HUES64 (cell line): ENCODE measurements at regions not wholly inside any gene's neighbourhood (a gene's known extent, or its start where the extent isn't known, plus 50 kb on each side); places are given as distances from the start of the nearest gene placed in this dataset.
"Not testable (repeated sequence)": the region's sequence is repeated elsewhere in the genome, so short reads cannot be mapped to it uniquely, and the experiment has no call there.

Source experiments
- H3K27ac ChIP-seq: 2 replicates; pipeline ENCODE4 v1.7.0; 2013; ENCODE audit warnings: low read depth, low read length, inconsistent platforms
- H3K27me3 ChIP-seq: 2 replicates; pipeline ENCODE4 v1.6.1; 2013; ENCODE audit warnings: mild to moderate bottlenecking, low read length; ENCODE audit not compliant: insufficient read depth
- H3K36me3 ChIP-seq: 2 replicates; pipeline ENCODE4 v1.6.1; 2013; ENCODE audit warnings: mild to moderate bottlenecking, low read length; ENCODE audit not compliant: insufficient read depth
- H3K4me1 ChIP-seq: 2 replicates; pipeline ENCODE4 v1.6.1; 2013; ENCODE audit warnings: mild to moderate bottlenecking, low read length, moderate library complexity; ENCODE audit not compliant: insufficient read depth
- H3K4me3 ChIP-seq: 2 replicates; pipeline ENCODE4 v1.5.1; 2013; ENCODE audit warnings: mild to moderate bottlenecking, low read length, moderate library complexity
- H3K9ac ChIP-seq: 2 replicates; pipeline ENCODE4 v1.6.1; 2013; ENCODE audit warnings: mild to moderate bottlenecking, low read depth, low read length
- H3K9me3 ChIP-seq: 2 replicates; pipeline ENCODE4 v1.6.1; 2013; ENCODE audit warnings: low read depth, low read length; ENCODE audit not compliant: insufficient read depth
- WGBS: fragments of 150-250, 120-280 bp; methylation state at CpG from one replicate; pipeline ENCODE4 v1.1.7; 2013; ENCODE audit warnings: missing lambda C conversion rate; 5-methylcytosine and 5-hydroxymethylcytosine counted together

DNA sequence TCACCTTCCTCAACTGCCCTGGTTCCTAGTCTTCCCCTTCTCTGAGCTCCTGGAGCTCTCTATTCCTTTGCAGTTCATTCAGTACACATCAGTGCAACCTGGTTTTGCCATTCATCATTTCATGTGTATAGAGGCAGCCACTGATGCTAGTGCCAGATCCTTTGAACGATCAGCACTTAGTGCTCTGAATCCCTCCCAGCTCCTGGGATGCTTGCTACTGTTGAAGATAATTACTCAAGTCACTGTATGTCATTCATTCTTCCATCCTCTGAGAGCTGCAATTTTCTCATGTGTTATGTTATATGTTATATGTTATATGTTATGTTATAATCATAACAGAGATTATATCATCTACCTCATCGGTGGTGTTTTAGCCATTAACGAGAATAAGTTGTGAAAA lies 98.5 kb upstream of the UXS1 start:
- 95% methylated on average over 3 of the region's 3 CpGs for WGBS
- H3K9me3 ChIP-seq, result no peaks in the 10 kb centered on the region

DNA sequence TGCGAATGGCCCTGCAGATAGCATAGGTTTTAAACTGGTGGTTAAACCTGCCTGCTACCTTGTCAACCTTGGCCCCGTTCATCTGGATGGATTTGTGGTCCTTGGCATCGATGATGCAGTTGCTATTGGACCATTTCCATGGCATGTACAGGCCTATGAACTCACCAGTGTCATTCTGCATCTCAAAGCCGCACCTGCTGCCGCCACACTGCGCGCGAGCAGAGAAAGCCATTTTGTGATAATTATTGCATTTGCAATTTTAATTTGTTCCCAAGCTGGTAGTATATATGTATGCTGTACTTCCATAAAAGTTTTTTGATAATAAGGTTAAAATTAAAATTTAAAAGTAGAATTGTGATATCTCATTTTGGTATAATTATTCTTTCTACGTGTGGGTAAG lies 94.8 kb upstream of the UXS1 start:
- Histone ChIP-seq H3K36me3 (no peaks in the 10 kb centered on the region), H3K4me3 (no peak overlapping the region), H3K27me3 (no peaks in the 10 kb centered on the region), H3K4me1 (no peaks in the 10 kb centered on the region), H3K27ac (no peak overlapping the region), H3K9ac (no peak overlapping the region), H3K9me3 (no peaks in the 10 kb centered on the region)
- 96% methylated on average over 9 of the region's 9 CpGs for WGBS

More for the DNA sequence above, 98.5 kb upstream of the UXS1 start:
- H3K36me3 ChIP-seq, result no peaks in the 10 kb centered on the region
- no peaks in the 10 kb centered on the region for H3K27me3 ChIP-seq
- H3K4me1 ChIP-seq, result no peaks in the 10 kb centered on the region
- no peak overlapping the region for H3K27ac ChIP-seq
- no peak overlapping the region for H3K4me3 ChIP-seq
- H3K9ac ChIP-seq, result no peak overlapping the region

DNA sequence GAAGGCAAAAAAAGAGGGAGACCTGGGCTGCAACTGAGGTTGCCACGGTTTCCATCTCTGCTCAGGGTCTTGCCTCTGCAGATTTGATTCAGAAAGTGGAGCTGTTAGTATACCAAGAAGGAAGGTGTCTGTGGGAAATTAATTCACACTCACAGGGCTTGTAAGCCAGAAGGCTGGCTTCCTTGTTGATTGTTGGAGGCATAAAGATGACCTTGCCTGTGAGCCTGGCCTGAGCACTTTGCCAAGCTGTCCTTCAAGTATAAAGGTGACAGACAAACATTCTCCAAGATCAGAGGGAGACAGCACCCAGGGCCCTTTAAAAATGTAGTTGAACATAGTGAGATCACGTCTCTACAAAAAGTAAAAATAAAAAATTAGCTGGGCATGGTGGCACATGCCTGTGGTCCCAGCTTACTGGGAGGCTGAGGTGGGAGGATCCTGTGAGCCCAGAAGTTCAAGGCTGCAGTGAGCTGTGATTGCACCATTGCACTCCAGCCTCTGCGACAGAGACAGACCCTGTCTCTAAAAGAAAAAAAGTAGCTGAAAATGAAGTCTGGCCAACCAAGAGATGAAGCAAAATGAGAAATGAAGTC lies 91.2 kb upstream of the UXS1 start:
- Histone ChIP-seq H3K27ac (no peak overlapping the region), H3K27me3 (no peaks in the 10 kb centered on the region)
- 95% methylated on average over 3 of the region's 3 CpGs for whole genome bisulfite sequencing

DNA sequence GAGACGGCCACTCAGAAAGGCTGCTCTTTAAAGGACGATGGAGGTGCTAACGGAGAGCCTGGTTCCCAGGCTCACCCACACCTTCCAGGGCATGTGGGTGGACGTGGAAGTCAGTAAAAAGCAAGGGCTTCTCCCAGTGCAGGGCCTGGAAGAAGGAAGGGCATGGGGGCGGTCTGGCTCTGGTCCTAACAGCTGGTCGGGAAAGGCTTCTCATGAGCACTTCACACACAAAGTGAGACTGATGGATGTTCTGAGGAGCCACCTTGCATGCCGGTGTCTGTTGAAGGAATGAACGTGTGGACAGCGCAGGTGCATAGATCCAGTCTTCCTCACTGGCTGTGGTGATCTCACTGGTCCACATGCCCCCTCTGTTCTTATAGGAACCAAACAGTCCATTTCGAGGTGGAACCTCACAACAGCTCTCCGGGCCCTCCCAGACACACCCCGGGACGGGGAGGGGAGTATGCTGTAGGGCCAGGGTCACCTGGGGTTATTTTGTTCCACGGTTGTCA lies 90.6 kb upstream of the UXS1 start:
- no peak overlapping the region for H3K9ac ChIP-seq
- H3K27ac ChIP-seq, result no peak overlapping the region
- no peaks in the 10 kb centered on the region for H3K27me3 ChIP-seq
- H3K4me1 ChIP-seq, result no peaks in the 10 kb centered on the region
- no peak overlapping the region for H3K4me3 ChIP-seq
- H3K9me3 ChIP-seq, result no peaks in the 10 kb centered on the region
- WGBS, result 91% methylated on average over 14 of the region's 14 CpGs
- no peaks in the 10 kb centered on the region for H3K36me3 ChIP-seq

More for the DNA sequence above, 91.2 kb upstream of the UXS1 start:
- Histone ChIP-seq H3K4me1 (no peaks in the 10 kb centered on the region), H3K36me3 (no peaks in the 10 kb centered on the region), H3K4me3 (no peak overlapping the region), H3K9ac (no peak overlapping the region), H3K9me3 (no peaks in the 10 kb centered on the region)

DNA sequence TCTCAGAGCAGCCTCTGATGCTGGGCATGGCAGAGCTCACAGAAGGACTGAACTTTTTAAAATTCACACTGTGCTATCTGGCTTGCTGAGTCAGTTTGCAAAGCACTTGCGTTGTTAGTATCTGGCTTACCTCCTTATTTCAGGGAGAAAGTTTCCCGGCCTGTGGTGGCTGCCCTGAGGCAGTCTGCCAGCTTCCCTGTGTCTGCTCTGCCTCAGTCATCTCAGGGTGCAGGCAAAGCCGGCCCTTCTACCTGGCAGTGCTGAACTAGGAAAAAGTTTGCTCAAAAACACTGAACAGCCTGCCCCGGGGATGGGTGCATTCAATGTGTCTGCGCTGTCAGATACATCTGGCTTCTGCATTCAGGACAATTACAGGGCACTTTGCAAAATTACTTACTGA lies 90.2 kb upstream of the UXS1 start:
- H3K27me3 ChIP-seq, result no peaks in the 10 kb centered on the region
- H3K4me1 ChIP-seq, result no peaks in the 10 kb centered on the region
- WGBS, result 83% methylated on average over 5 of the region's 5 CpGs
- no peak overlapping the region for H3K9ac ChIP-seq
- H3K4me3 ChIP-seq, result no peak overlapping the region
- H3K36me3 ChIP-seq, result no peaks in the 10 kb centered on the region
- H3K27ac ChIP-seq, result no peak overlapping the region
- H3K9me3 ChIP-seq, result no peaks in the 10 kb centered on the region

DNA sequence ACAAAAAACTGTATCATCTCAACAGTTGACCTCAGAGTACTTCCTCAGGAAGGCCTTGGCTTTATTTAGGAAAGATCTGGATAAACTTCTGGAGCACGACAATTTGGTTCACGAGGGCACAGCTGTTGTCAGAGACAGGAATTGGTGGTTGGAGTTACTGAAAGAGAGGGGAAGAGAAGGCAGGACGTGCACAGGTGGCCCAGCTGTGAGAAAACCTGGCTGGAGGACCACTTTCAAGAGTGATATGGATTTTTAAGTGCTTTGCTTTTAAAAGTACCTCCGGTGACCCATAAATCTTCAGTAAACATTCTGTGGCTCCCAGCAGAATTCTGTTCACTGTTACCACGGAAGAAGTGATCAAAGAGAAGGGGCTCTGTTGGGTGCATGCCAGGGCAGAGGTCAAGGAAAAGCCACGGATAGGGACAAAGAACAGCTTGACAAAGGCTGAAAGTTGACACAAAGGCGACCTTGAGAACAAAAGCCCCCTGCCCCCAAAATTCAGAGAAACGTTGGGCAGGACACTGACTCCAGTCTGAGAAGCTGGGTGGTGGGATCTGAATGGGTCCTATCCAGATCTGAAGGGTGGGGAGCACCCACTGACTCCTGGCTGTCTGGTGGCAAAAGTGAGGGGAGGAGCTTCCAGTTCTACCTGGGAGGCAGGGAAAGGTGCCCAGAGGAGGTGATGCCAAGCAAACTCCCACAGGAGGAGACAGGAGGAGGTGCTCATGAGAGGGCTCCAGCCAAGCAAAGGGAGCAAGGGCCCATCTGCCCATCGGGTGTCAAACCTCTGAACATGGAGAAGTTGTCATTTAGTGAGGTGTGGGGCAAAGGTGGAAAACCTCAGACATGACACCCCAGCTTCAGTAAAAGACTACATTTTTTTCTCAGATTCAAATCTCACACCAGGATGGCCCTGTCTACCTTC lies 89.4 kb upstream of the UXS1 start:
- not testable (repeated sequence) for H3K4me1 ChIP-seq, H3K27me3 ChIP-seq, H3K4me3 ChIP-seq, H3K36me3 ChIP-seq, H3K9me3 ChIP-seq, H3K9ac ChIP-seq, H3K27ac ChIP-seq
- 72% methylated on average over 9 of the region's 9 CpGs for WGBS

DNA sequence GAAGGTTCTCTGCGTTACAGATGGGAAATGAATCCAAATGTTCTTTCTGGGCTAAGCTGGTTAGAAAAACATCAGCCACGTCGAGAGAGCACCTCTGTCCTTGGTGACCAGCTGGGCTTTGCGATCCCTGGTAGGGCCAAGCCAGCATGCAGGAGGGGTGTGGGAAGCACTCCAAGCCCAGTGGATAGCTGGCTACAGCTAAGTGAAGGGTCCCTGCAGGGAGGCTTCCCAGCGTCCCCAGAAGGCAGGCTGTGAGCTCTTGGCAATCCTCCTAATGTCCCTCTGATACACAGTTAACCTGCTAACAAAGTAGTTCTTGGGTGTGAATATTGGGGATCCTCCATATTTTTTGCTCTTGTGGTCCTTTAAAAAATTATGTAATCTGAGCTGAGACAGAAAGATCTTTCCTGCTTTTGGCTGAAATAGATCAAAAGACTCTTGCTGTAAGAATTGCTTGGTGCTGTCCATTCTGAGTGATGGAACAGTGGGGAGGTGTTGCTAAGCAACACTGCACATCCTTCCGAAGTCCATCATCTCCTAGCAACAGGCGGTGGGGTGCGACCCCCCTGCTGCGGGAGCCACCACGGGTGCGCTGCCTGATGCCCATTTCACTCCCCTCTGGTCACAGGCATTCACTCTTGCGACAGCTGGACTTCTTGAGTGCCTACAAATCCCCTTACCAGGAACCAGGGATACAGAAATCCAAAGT lies 88.5 kb upstream of the UXS1 start:
- H3K27me3 ChIP-seq, result no peaks in the 10 kb centered on the region
- no peak overlapping the region for H3K9ac ChIP-seq
- no peaks in the 10 kb centered on the region for H3K9me3 ChIP-seq
- H3K36me3 ChIP-seq, result no peaks in the 10 kb centered on the region
- no peaks in the 10 kb centered on the region for H3K4me1 ChIP-seq
- H3K27ac ChIP-seq, result no peak overlapping the region
- no peak overlapping the region for H3K4me3 ChIP-seq
- WGBS, result 86% methylated on average over 12 of the region's 12 CpGs

DNA sequence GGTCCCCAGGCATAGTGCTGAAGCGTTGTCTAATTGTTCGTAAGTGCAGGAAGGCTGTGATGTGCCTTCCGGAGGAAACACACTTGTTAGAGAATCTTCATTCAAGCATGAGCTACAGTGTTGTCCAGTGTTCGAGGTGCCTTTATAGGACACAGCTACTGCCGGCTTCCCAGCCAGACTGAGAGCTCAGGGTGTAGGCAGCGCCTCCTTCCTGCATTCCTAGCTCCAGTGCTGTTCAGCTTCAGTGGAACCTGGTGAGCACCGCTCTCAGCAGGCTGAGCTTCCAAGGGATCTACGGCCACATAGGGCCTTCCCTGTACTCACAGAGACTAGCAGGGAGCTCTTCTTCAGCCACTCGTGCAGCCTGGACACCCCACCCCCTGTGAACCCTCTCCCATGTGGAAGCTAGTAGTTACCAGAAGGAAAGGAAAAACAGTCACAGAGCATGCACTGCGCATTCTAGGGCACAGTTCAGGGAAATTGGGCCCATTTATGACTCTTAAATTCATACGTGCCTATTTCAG lies 87.9 kb upstream of the UXS1 start:
- not testable (repeated sequence) for H3K4me3 ChIP-seq, H3K27ac ChIP-seq, H3K9me3 ChIP-seq, H3K9ac ChIP-seq, H3K4me1 ChIP-seq, H3K27me3 ChIP-seq, H3K36me3 ChIP-seq
- 90% methylated on average over 11 of the region's 11 CpGs for WGBS

DNA sequence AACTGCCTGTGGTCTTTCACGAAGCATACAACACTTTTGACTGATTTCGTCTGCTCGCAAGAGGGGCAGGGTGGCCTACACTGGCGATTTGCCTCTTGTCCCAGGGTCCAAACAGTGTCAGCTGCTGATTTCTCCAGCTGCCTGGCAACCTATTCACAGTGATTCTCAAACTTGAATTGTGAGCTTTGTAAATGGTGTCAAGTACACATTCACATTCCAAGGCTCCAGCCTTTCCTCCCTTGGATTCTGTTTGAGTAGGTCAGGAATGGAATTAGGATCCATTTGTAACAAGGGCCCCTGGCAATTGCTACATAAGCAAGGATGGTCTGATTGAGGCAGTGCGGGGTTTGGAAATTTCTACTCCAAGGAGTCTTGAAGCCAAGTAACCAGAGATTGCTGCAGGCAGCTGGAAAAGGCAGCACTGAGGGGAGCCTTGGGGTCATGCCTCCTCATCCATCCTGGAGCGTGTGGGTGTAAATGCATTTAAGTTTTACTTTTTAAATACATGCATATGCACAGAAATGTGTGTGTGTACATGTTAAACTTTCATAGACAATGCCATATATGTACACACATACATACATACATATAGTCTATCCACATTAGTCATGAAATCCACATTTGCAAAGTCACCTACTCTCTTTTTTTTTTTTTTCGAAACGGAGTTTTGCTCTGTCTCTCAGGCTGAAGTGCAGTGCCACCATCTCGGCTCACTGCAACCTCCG lies 86.8 kb upstream of the UXS1 start:
- Histone ChIP-seq H3K27me3 (no peaks in the 10 kb centered on the region), H3K4me1 (no peaks in the 10 kb centered on the region), H3K9ac (no peak overlapping the region), H3K9me3 (no peaks in the 10 kb centered on the region), H3K27ac (no peak overlapping the region), H3K4me3 (no peak overlapping the region), H3K36me3 (no peaks in the 10 kb centered on the region)
- WGBS, result 93% methylated on average over 9 of the region's 10 CpGs

DNA sequence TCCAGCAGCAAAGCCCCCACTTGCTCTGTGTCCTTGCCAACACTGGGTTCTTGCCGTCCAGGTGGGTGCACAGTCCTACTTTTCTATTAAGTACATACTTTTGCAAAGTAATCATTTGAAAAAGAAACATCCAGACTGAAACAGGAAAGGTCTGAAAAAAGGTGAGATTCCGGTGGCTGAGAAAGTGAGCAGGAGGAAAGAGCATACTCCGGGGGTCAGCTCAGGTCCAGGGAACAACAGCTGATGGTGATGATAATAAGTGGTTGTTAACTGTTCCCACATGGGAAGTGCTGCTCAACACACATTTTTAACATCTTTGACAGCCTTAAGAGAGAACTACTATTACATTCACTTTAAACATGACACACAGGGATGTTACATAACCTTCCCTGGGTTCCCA lies 86.1 kb upstream of the UXS1 start:
- no peak overlapping the region for H3K9ac ChIP-seq
- no peak overlapping the region for H3K4me3 ChIP-seq
- H3K27ac ChIP-seq, result no peak overlapping the region
- no peaks in the 10 kb centered on the region for H3K27me3 ChIP-seq
- no peaks in the 10 kb centered on the region for H3K9me3 ChIP-seq
- 96% methylated on average over 3 of the region's 3 CpGs for WGBS
- H3K4me1 ChIP-seq, result no peaks in the 10 kb centered on the region
- no peaks in the 10 kb centered on the region for H3K36me3 ChIP-seq
